A673 (cell line): ENCODE measurements at regions not wholly inside any gene's neighbourhood (a gene's known extent, or its start where the extent isn't known, plus 50 kb on each side); places are given as distances from the start of the nearest gene placed in this dataset.

Source experiments
- BruUV-seq: library from RNA; stranded (reverse); fragments of 400-500 nt; replicated peaks from 2 replicates; lab custom pipeline; 2021; lab: Mats Ljungman, UMichigan
- CTCF ChIA-PET: fragments of 300-600 bp; sonication (Branson Sonifier 250); formaldehyde crosslinking; loops from one replicate; lab custom pipeline; 2022; ENCODE audit warnings: antibody characterized with exemption; lab: Charles Lee
- POLR2A ChIA-PET: fragments of 300-600 bp; sonication (Branson Sonifier 250); formaldehyde crosslinking; loops from one replicate; lab custom pipeline; 2022; ENCODE audit warnings: antibody characterized with exemption; ENCODE audit not compliant: low non-redundant PET; lab: Charles Lee
- DNase-seq: peaks from one replicate; pipeline ENCODE4 v3.0.0-alpha.2; 2015; ENCODE audit warnings: low spot score
- H3K27ac ChIP-seq: fragments of 200-600 bp; sonication (generic); 2 replicates; pipeline ENCODE4 v1.5.1; 2016; ENCODE audit warnings: mixed run types, low read depth, mild to moderate bottlenecking, mixed read lengths, antibody characterized with exemption, low read length; ENCODE audit not compliant: poor library complexity, severe bottlenecking
- H3K27me3 ChIP-seq: fragments of 200-600 bp; sonication (generic); replicated peaks from 2 replicates; pipeline ENCODE4 v1.6.1; 2017; ENCODE audit warnings: mixed run types, low read depth, mild to moderate bottlenecking, mixed read lengths, antibody characterized with exemption, low read length; ENCODE audit not compliant: insufficient read depth, poor library complexity
- H3K36me3 ChIP-seq: fragments of 200-600 bp; sonication (generic); 2 replicates; pipeline ENCODE4 v1.6.1; 2016; ENCODE audit warnings: mixed run types, mild to moderate bottlenecking, mixed read lengths, antibody characterized with exemption, low read length; ENCODE audit not compliant: insufficient read depth, poor library complexity, severe bottlenecking
- H3K4me1 ChIP-seq: fragments of 200-600 bp; sonication (generic); 2 replicates; pipeline ENCODE4 v1.6.1; 2017; ENCODE audit warnings: mixed run types, mild to moderate bottlenecking, mixed read lengths, antibody characterized with exemption, low read length; ENCODE audit not compliant: insufficient read depth, poor library complexity, severe bottlenecking
- H3K4me3 ChIP-seq: fragments of 200-600 bp; sonication (generic); 2 replicates; pipeline ENCODE4 v1.5.1; 2016; ENCODE audit warnings: low read depth, mixed run types, mild to moderate bottlenecking, mixed read lengths, low read length; ENCODE audit not compliant: poor library complexity, severe bottlenecking
- H3K9me3 ChIP-seq: fragments of 200-600 bp; sonication (generic); 2 replicates; pipeline ENCODE4 v1.6.1; 2016; ENCODE audit warnings: mixed run types, low read depth, mild to moderate bottlenecking, mixed read lengths, antibody characterized with exemption, low read length; ENCODE audit not compliant: poor library complexity, severe bottlenecking
- EZH2 ChIP-seq: fragments of 200-600 bp; sonication (generic); IDR thresholded peaks from 2 replicates; pipeline ENCODE4 v1.6.1; 2017; ENCODE audit warnings: borderline replicate concordance, low read depth, mild to moderate bottlenecking, mixed read lengths, antibody characterized with exemption, low read length; ENCODE audit not compliant: poor library complexity, severe bottlenecking
- intact Hi-C: fragments of 100-400 bp; cut with micrococcal nuclease; formaldehyde crosslinking; loops from one replicate; pipeline ENCODE4 v1.10.0; 2022; ENCODE audit not compliant: unreplicated experiment
- TF ChIP-seq, protein P1 (sequence below): fragments of 300-800, 200-600 bp; sonication (generic); conservative IDR thresholded peaks from 2 replicates; pipeline ENCODE4 v1.5.1; 2017; ENCODE audit warnings: low read depth, mild to moderate bottlenecking, antibody characterized with exemption, low read length, moderate library complexity, mixed read lengths

DNA sequence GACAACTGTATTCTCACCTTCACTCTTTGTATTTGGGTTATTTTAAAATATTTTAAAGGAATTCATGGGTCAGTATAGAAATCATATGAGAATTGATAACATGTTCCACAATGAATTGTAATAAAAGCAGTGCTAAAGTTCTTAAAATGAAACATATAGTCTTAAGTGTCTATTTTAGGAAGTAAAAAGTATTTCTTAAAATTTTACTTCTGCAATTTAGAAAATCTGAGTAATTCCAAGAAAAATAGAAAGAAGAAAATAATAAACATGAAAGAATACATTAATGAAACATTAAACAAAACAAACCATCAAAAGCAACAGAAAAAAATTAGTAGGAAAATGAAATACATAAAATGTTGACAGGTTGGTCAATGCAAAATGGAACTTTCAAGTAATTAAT, 332.4 kb downstream of the ETS1 start:
- DNase-seq = no peak
- Histone ChIP-seq H3K4me3 (no peak overlapping the region), H3K27ac (no peak overlapping the region), H3K27me3 (peaks cover 4% of the 10 kb centered on the region), H3K9me3 (no peaks in the 10 kb centered on the region), H3K36me3 (no peaks in the 10 kb centered on the region), H3K4me1 (no peaks in the 10 kb centered on the region)
- TF ChIP-seq, protein P1, sequence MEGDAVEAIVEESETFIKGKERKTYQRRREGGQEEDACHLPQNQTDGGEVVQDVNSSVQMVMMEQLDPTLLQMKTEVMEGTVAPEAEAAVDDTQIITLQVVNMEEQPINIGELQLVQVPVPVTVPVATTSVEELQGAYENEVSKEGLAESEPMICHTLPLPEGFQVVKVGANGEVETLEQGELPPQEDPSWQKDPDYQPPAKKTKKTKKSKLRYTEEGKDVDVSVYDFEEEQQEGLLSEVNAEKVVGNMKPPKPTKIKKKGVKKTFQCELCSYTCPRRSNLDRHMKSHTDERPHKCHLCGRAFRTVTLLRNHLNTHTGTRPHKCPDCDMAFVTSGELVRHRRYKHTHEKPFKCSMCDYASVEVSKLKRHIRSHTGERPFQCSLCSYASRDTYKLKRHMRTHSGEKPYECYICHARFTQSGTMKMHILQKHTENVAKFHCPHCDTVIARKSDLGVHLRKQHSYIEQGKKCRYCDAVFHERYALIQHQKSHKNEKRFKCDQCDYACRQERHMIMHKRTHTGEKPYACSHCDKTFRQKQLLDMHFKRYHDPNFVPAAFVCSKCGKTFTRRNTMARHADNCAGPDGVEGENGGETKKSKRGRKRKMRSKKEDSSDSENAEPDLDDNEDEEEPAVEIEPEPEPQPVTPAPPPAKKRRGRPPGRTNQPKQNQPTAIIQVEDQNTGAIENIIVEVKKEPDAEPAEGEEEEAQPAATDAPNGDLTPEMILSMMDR = no peak
- no peak for TF ChIP-seq EZH2
- POLR2A ChIA-PET = no interaction called here
- no TSS peak for BruUV-seq
- CTCF ChIA-PET = no interaction called here
- intact Hi-C loops = no loop called here

DNA sequence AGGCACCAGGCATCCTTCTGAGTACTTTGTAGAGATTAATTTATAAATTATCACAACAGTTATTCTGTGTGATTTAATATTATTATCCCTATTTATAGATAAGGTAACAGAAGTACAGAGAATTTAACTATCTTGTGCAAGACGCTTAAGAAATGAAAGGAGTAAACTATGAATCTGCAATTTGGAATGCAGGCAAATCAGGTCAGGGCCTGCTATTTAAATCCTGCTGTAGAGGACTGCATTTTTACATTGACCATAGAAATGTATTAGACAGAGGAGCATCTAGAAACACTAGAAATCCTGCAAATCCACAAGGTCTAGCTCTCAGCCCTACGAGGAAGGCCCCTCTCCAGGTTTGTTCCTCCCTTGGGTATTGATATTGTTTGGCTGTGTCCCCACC, 336.2 kb downstream of the ETS1 start:
- BruUV-seq = no TSS peak
- no peaks in the 10 kb centered on the region for H3K36me3 ChIP-seq
- intact Hi-C loops = no loop called here
- no peaks in the 10 kb centered on the region for H3K4me1 ChIP-seq
- H3K27me3 ChIP-seq = peaks cover 23% of the 10 kb centered on the region
- TF ChIP-seq EZH2 = no peak
- TF ChIP-seq, protein P1 = no peak
- no peak overlapping the region for H3K4me3 ChIP-seq
- no peak for DNase-seq
- no peak overlapping the region for H3K27ac ChIP-seq
- ChIA-PET CTCF (no interaction called here), POLR2A (no interaction called here)
- no peaks in the 10 kb centered on the region for H3K9me3 ChIP-seq

DNA sequence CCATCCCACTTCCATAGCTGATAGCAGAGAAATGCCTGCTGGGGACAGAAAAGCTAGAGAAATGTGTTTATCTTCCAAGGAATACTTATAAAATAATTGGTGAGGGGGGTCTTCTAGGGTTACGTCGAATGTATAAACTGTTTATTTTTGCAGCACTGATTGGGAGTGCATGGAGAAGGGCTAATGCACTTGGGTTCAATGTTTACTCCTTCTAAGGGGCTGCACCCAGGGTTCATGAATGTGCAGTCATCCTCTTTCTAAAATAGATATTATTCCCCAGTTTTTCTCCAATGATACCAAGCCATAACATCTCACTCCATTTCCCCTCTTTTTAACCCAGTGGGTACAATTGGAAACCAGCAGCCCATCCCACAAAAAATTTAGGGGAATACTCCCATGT, 336.9 kb downstream of the ETS1 start:
- BruUV-seq = no TSS peak

More for the DNA sequence above, 336.9 kb downstream of the ETS1 start:
- CTCF ChIA-PET = no interaction called here
- Histone ChIP-seq H3K27me3 (peaks cover 29% of the 10 kb centered on the region), H3K4me1 (no peaks in the 10 kb centered on the region), H3K36me3 (no peaks in the 10 kb centered on the region), H3K27ac (no peak overlapping the region), H3K9me3 (no peaks in the 10 kb centered on the region), H3K4me3 (no peak overlapping the region)
- TF ChIP-seq EZH2 = no peak
- TF ChIP-seq, protein P1 = no peak
- intact Hi-C loops = no loop called here
- POLR2A ChIA-PET = no interaction called here
- no peak for DNase-seq
